Heart left ventricle (tissue), 13 donors: ENCODE measurements at regions not wholly inside any gene's neighbourhood (a gene's known extent, or its start where the extent isn't known, plus 50 kb on each side); places are given as distances from the start of the nearest gene placed in this dataset.

Source experiments
- POLR2A ChIP-seq, 2 donors: fragments of 450-650 bp; IDR thresholded peaks; one replicate each; pipeline ENCODE4 v1.6.1; 2017; ENCODE audit warnings: antibody characterized with exemption in 2 of 2, mild to moderate bottlenecking in 2 of 2, moderate library complexity in 2 of 2
- TF ChIP-seq, protein P1 (sequence below), 12 donors: fragments of 200-600 bp; sonication (generic) in 4 of 12; IDR thresholded peaks; one replicate each; pipeline versions ENCODE4 v1.5.0 to v1.8.0; 2018 to 2022; ENCODE audit warnings: antibody characterized with exemption in 12 of 12, mild to moderate bottlenecking in 5 of 12
- donor health status: ischemic (EF 13 %, LVEDD 7.1; RV severe dilation, severe dysfunction).
- donor health status: DM: no; HTN: yes; CAD: no.
- donor health status: DM: no; HTN: no; CAD: no.
- donor health status: ischemic (EF 25% LVEDD 6.9; RV normal size, moderate dysfunction).
- donor health status: ischemic (EF 25% LVEDD 5.7; RV mildly dilated, moderate dysfunction).
- donor health status: ischemic (EF 35%, LVEDD 5.7; RV mildly dilated, moderate dysfunction).
- donor health status: nonischemic (EF 11% LVEDD 7.7; RV severe dilation, severe dysfunction).
- donor health status: DM: yes; HTN: yes; CAD: no.
- donor health status: PGD.
- donor health status: ischemic (EF 29% LVEDD 5.4; RV normal size, mild dysfunction).
- donor health status: nonischemic (EF 23%, LVEDD 6.1; RV moderate dilation, normal function).

DNA sequence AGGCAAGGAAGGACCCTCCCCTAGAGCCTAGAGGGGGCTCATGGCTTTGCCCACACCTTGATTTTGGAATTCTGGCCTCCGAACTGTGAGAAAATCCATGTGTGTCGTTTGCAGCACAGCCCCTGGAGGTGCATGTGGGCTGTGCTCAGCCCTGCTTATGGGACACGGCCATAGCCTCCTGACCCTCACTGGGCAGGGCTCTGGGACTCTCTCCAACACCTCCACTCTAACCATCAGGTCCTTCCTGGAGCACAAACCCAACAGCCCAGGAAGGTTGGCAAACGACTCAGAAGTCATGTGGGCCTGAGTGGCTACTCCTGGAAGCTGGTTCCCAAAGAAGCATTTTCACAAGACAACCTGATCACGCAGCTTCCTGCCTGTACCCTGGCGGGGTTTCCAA is 144.1 kb downstream of the CTTN start:
- no peak for TF ChIP-seq POLR2A (IDR thresholded peaks at IDR 0.05)
- TF ChIP-seq, protein P1, sequence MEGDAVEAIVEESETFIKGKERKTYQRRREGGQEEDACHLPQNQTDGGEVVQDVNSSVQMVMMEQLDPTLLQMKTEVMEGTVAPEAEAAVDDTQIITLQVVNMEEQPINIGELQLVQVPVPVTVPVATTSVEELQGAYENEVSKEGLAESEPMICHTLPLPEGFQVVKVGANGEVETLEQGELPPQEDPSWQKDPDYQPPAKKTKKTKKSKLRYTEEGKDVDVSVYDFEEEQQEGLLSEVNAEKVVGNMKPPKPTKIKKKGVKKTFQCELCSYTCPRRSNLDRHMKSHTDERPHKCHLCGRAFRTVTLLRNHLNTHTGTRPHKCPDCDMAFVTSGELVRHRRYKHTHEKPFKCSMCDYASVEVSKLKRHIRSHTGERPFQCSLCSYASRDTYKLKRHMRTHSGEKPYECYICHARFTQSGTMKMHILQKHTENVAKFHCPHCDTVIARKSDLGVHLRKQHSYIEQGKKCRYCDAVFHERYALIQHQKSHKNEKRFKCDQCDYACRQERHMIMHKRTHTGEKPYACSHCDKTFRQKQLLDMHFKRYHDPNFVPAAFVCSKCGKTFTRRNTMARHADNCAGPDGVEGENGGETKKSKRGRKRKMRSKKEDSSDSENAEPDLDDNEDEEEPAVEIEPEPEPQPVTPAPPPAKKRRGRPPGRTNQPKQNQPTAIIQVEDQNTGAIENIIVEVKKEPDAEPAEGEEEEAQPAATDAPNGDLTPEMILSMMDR (IDR thresholded peaks at IDR 0.05) = no peak
